Fibroblast of the conjunctiva (primary cell): ENCODE measurements at regions not wholly inside any gene's neighbourhood (a gene's known extent, or its start where the extent isn't known, plus 50 kb on each side); places are given as distances from the start of the nearest gene placed in this dataset.
"Not testable (repeated sequence)": the region's sequence is repeated elsewhere in the genome, so short reads cannot be mapped to it uniquely, and the experiment has no call there.

Experiments
- DNase-seq: peaks from one replicate; pipeline ENCODE4 v3.0.0-alpha.2; 2010; ENCODE audit warnings: low read depth

- no peak for DNase-seq
Measured at GRCh38 chr3:154668835-154669234, 238.8 kb upstream of the GPR149 start.

GRCh38 chr3:154668187-154668586, 238.2 kb upstream of the GPR149 start:
- no peak for DNase-seq

DNA sequence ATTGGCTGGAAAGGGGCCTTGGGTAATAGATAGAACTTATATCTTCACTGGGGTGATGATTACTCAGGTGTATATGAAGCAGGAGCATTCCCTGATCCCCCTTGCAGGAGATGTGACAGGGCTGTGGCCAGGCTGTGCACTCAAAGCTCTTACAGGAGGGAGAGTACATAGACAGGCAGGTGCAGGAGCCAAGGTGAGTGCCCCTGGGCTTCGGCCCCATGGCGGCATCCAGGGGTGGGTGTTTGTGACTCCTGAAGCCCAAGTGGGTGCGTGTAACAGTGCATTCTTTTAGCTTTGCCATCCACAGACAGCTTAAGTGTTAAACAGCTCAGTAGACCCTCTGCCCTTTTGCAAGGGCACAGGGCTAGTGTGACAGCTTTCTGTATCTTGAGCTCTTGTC, 236.6 kb upstream of the GPR149 start:
- no peak for DNase-seq

GRCh38 chr3:154664714-154665113, 234.7 kb upstream of the GPR149 start:
- no peak for DNase-seq

GRCh38 chr3:154662851-154663250, 232.9 kb upstream of the GPR149 start:
- DNase-seq = no peak

DNA sequence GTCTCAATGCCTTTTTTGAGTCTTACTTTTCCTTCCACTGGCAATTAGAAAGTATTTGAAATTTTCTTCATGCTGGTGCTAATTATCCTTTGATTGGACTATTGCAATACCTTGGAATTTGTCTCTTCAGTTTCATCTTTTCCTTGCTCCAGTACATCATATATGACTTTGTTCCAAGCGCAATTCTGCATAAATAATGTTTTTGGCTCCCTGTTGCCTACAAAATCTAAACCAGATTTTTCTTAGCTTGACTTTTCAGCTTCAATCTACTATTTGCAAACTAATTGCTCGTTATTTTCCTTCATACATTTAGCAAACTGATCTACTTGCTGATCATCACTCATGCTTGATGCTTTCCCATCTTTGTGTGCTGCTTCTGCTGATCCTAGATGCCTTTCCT, 230.8 kb upstream of the GPR149 start:
- DNase-seq = no peak

DNA sequence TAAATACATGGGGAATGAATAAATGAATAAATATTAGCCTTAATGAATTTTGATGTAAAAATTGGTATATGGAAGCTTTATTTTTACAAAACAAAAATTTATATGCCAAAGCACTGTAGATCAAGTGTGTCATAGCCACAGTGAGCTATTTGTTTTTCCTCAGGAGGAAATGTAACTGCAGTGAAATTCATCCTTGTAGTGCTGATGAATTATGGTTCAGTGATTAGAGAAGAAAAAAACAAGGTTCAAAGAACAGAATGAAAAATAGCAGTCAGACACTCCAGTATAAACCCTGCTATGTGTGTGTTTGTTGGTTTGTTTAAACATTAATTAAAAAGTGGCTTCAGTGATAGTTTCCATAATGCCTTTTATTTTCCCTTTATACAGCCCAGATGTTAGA, 228.0 kb upstream of the GPR149 start:
- DNase-seq = no peak

GRCh38 chr3:154657218-154657617, 227.2 kb upstream of the GPR149 start:
- DNase-seq = no peak

- no peak for DNase-seq
Measured at GRCh38 chr3:154656486-154656885, 226.5 kb upstream of the GPR149 start.

DNA sequence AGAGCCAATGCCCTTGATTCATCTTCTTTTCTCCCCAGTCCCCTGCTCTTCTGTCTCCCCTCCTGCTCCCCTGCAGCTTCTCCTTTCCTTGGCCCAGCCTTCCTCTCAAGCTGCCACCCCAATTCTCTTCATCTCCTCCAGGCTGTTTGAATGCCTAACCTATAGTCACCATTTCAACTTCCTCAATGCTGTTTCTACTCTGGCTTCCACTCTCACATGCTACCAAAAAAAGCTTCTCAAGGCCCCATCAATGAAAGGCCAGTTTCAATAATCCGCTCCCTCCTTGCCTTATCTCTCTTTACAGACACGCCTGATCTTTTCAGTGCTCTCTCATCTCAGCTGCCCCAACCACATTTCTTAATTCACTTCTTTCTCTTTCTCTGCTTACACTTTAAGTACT, 212.2 kb upstream of the GPR149 start:
- DNase-seq = no peak

DNA sequence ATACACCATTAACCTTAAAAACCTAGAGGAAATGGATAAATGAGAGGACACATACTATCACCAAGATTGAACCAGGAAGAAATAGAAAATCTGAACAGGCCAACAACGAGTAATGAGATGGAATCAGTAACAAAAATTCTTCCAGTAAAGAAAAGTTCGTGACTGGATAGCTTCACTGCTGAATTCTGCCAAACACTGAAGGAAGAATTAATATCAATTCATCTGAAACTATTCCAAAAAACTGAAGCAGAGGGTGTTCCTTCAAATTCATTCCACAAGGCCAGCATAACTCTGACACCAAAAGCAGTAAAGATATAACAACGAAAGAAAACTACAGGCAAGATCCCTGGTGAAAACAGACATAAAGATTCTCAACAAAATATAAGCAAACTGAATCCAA, 195.8 kb upstream of the GPR149 start:
- no peak for DNase-seq

- DNase-seq = not testable (repeated sequence)
Measured at GRCh38 chr3:154619621-154620020, 189.6 kb upstream of the GPR149 start.

DNA sequence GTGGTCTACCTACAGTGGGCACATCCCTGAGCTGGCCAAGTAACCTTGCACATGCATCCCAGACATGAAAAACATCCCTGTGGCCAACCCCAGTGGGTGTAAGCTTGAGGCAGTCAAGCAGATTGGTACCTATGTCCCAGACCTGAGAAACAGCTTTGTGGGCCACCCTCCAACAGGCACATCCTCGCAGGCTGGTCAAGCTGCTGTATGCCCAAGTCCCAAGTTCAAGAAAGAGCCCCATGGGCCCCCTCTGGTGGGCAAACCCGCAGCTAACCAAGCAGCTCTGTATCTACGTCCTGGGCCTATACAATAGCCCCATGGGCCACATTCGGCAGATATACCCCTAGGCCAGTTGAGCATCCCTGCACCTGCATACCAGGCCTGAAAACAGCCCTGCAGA, 186.3 kb upstream of the GPR149 start:
- DNase-seq = no peak

GRCh38 chr3:154615471-154615870, 185.5 kb upstream of the GPR149 start:
- no peak for DNase-seq

DNA sequence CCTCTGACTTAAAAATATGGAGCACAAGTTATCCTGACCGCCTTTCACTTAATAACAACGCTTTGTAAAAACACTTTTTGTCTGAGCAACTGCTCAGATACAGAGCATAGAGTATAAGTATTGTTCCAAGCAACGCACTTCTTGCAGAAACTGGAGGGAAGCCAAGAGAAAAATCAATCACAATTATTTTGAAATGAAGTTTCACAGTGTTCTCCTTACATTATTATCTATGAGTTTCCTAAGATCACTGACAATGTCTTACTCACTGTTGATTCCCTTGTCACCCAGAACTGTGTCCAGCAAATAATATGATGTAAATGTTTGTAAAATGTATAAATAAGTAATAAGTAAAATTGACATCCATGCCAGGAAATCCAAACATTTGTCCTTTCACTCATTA, 184.6 kb upstream of the GPR149 start:
- DNase-seq = no peak

- DNase-seq = no peak
Measured at GRCh38 chr3:154614078-154614477, 184.1 kb upstream of the GPR149 start.

- DNase-seq = no peak
Measured at GRCh38 chr3:154602241-154602640, 172.3 kb upstream of the GPR149 start.

GRCh38 chr3:154598166-154598565, 168.2 kb upstream of the GPR149 start:
- DNase-seq = no peak

- DNase-seq = no peak
Measured at GRCh38 chr3:154590675-154591384, 160.8 kb upstream of the GPR149 start.

DNA sequence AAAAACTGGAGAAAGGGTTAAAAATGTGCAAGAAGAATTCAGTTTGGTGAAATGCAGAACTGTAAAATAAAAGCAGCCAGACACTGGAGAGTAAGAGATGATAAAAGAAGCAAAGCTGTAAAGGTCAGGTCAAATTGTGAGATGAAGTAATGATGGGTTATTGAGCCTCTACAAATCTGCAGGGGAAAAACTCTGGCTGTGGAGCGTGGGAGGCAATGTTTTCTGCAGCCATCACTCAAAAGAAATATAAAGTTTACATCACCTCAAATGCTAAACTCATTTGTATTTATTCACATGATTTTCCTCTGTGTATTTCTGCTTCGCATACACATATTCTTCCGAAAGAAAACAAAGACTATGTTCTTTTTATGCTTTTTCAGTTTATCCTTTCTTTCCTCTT, 158.8 kb upstream of the GPR149 start:
- DNase-seq = no peak

- no peak for DNase-seq
Measured at GRCh38 chr3:154584974-154585373, 155.0 kb upstream of the GPR149 start.

GRCh38 chr3:154584041-154584440, 154.1 kb upstream of the GPR149 start:
- no peak for DNase-seq

DNA sequence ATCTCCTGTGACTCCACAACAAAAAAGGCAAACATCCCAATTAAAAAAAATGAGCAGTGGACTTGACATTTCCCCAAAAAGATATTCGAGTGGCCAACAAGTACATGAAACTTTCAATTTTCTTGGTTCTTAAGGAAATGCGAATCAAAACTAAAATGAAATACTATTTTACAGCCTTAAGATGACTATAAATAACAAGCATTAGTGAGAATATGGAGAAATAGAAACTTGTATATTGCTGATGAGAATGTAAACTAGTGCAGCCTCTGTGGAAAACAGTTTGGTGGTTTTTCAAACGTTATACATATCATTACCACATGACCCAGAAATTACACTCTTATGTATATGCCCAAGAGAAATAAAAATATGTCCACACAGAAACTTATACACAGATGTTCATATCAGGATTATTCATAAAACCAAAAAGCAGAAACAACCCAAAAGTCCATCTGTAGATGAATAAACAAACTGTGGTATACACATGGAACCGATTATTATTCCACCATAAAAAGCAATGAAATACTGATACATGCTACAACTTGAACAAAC, 153.2 kb upstream of the GPR149 start:
- DNase-seq = no peak

- DNase-seq = no peak
Measured at GRCh38 chr3:154582501-154582900, 152.5 kb upstream of the GPR149 start.
